Lower leg skin (tissue), 4 donors: ENCODE measurements at regions not wholly inside any gene's neighbourhood (a gene's known extent, or its start where the extent isn't known, plus 50 kb on each side); places are given as distances from the start of the nearest gene placed in this dataset.

ENCODE experiments used
- DNase-seq, 2 donors: peaks; one replicate each; pipeline ENCODE4 v3.0.0-alpha.2; 2019; ENCODE audit warnings: low spot score in 2 of 2
- H3K4me3 ChIP-seq: fragments of 200-600 bp; sonication (generic); 2 replicates; pipeline ENCODE4 v1.5.1; 2017; ENCODE audit warnings: mild to moderate bottlenecking, low read depth; ENCODE audit not compliant: poor library complexity, severe bottlenecking
- CTCF ChIP-seq, 3 donors: fragments of 450-650 bp; IDR thresholded peaks; one replicate each; pipeline ENCODE4 v1.5.1; 2016; ENCODE audit warnings: antibody characterized with exemption in 3 of 3, mild to moderate bottlenecking in 3 of 3, moderate library complexity in 2 of 3
- POLR2A ChIP-seq, 2 donors: fragments of 450-650 bp; IDR thresholded peaks; one replicate each; pipeline ENCODE4 v1.6.1; 2016 to 2017; ENCODE audit warnings: antibody characterized with exemption in 2 of 2, mild to moderate bottlenecking in 1 of 2, moderate library complexity in 1 of 2
- WGBS, 2 donors: methylation state at CpG; one replicate each; pipeline ENCODE4 v1.1.5; 2018; 5-methylcytosine and 5-hydroxymethylcytosine counted together
- intact Hi-C: fragments of 100-400 bp; cut with DNase I; formaldehyde crosslinking; loops from one replicate; pipeline ENCODE4 v1.15.0; 2023; ENCODE audit warnings: low total_unique reads

DNA sequence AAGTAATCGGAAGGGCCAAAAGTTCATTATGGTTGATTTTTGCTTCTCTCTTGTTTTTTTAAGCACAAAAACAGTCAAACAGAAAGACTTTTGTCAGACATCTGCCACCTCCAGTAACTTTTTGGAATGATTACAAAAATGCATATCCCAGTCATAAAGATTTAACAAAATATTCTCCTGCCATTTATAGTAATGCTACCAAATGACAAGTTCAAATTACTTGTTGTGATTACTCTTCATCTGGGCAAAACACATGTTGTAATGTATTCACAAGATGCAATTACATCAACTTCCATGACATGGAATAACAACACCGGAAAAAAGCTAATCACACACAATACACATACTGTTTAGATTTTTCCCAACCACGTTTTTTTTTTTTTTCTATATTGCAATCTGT is 1017.5 kb upstream of the TENM4 start:
- WGBS, 2 donors, result 52 to 66% methylated on average over 3 of the region's 3 CpGs
- no peak overlapping the region for H3K4me3 ChIP-seq
- intact Hi-C loops, result no loop called here
- no peak for DNase-seq
- TF ChIP-seq CTCF (IDR thresholded peaks at IDR 0.05) (no peak), POLR2A (IDR thresholded peaks at IDR 0.05) (no peak)

GRCh38 chr11:80457823-80458222 is 1017.0 kb upstream of the TENM4 start:
- DNase-seq, result no peak
- no peak overlapping the region for H3K4me3 ChIP-seq
- TF ChIP-seq CTCF (IDR thresholded peaks at IDR 0.05) (no peak), POLR2A (IDR thresholded peaks at IDR 0.05) (no peak)
- intact Hi-C loops, result no loop called here
- WGBS, 2 donors, result 76 to 82% methylated on average over 2 of the region's 2 CpGs

GRCh38 chr11:80455818-80456217 is 1015.0 kb upstream of the TENM4 start:
- no peak for DNase-seq
- WGBS, 2 donors, result 32 to 54% methylated on average over 1 of the region's 1 CpG
- no peak for TF ChIP-seq CTCF (IDR thresholded peaks at IDR 0.05)
- no peak overlapping the region for H3K4me3 ChIP-seq
- intact Hi-C loops, result no loop called here

- WGBS, 2 donors, result 71 to 72% methylated on average over 5 of the region's 5 CpGs
- TF ChIP-seq POLR2A (IDR thresholded peaks at IDR 0.05) (no peak), CTCF (IDR thresholded peaks at IDR 0.05) (no peak)
- no peak for DNase-seq
- no peak overlapping the region for H3K4me3 ChIP-seq
- intact Hi-C loops, result no loop called here
Measured at GRCh38 chr11:80451105-80451504, 1010.3 kb upstream of the TENM4 start.

GRCh38 chr11:80448709-80449108 is 1007.9 kb upstream of the TENM4 start:
- WGBS, 2 donors, result 73 to 89% methylated on average over 2 of the region's 2 CpGs
- H3K4me3 ChIP-seq, result no peak overlapping the region
- TF ChIP-seq POLR2A (IDR thresholded peaks at IDR 0.05) (no peak), CTCF (IDR thresholded peaks at IDR 0.05) (no peak)
- intact Hi-C loops, result no loop called here
- no peak for DNase-seq

DNA sequence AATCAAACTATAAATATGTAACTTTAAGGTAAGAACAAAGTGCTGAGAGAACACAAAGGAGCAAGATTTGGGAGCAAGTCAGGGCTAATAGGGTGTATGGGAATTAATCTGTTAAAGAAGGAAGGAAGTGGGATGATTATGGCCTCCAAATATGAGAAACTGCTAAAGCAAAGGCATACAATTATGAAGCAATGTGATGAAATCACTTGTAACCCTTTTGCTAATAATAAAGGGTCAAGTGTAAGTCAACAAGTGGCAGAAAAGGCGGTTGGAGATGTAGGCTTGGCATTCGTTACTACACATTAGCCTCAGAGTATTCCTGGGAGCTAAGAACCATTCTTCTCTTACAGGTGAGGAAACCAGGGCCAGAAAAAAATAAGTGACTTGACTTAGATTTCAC is 1002.3 kb upstream of the TENM4 start:
- TF ChIP-seq CTCF (IDR thresholded peaks at IDR 0.05) (no peak), POLR2A (IDR thresholded peaks at IDR 0.05) (no peak)
- DNase-seq, result no peak
- intact Hi-C loops, result no loop called here
- 72 to 73% methylated on average over 2 of the region's 2 CpGs for WGBS, 2 donors
- no peak overlapping the region for H3K4me3 ChIP-seq
